Adrenal gland (tissue), 9 donors: ENCODE measurements at regions not wholly inside any gene's neighbourhood (a gene's known extent, or its start where the extent isn't known, plus 50 kb on each side); places are given as distances from the start of the nearest gene placed in this dataset.

Experiments used
- DNase-seq, 7 donors: peaks; one replicate each; pipeline ENCODE4 v3.0.0-alpha.2; 2019 to 2020
- H3K27ac ChIP-seq, 5 donors: fragments of 200-600 bp; sonication (generic) in 4 of 5; 1 replicate in 3 of 5; 2 replicates in 2 of 5; pipeline versions ENCODE4 v1.5.1 to v1.8.0; 2016 to 2020; ENCODE audit warnings: mild to moderate bottlenecking in 1 of 5
- H3K27me3 ChIP-seq: fragments of 200-600 bp; 2 replicates; pipeline ENCODE4 v1.8.0; 2021
- H3K36me3 ChIP-seq, 2 donors: fragments of 200-600 bp; replicated peaks in 1 of 2; 1 replicate in 1 of 2; 2 replicates in 1 of 2; pipeline versions ENCODE4 v1.5.1 to v1.8.0; 2018 to 2022
- H3K4me1 ChIP-seq, 2 donors: fragments of 200-600 bp; replicated peaks in 1 of 2; 1 replicate in 1 of 2; 2 replicates in 1 of 2; pipeline versions ENCODE4 v1.5.1 to v1.8.0; 2018 to 2021
- H3K4me3 ChIP-seq, 4 donors: fragments of 200-600 bp; sonication (generic) in 3 of 4; one replicate each; pipeline ENCODE4 v1.5.1; 2016 to 2018
- H3K9me3 ChIP-seq, 3 donors: fragments of 200-600 bp; sonication (generic) in 1 of 3; replicated peaks in 1 of 3; 1 replicate in 2 of 3; 2 replicates in 1 of 3; pipeline versions ENCODE4 v1.5.1 to v1.8.0; 2016 to 2021
- CTCF ChIP-seq, 6 experiments: fragments of 450-650 bp in 4 of 6; fragments of 200-600 bp in 2 of 6; sonication (generic) in 1 of 6; IDR thresholded peaks; 1 replicate in 5 of 6; 2 replicates in 1 of 6; pipeline versions ENCODE4 v1.5.1 to v1.8.0; 2016 to 2021; ENCODE audit warnings: antibody characterized with exemption in 6 of 6, mild to moderate bottlenecking in 2 of 6, moderate library complexity in 1 of 6
- POLR2A ChIP-seq, 2 donors: fragments of 450-650 bp; IDR thresholded peaks; one replicate each; pipeline ENCODE4 v1.6.1; 2017; ENCODE audit warnings: antibody characterized with exemption in 2 of 2, mild to moderate bottlenecking in 2 of 2, moderate library complexity in 1 of 2
- WGBS, 4 donors: extraction: QIAGEN DNeasy Blood & Tissue Kit in 2 of 4; methylation state at CpG; one replicate each; pipeline versions ENCODE4 v1.1.5 to v1.1.7; 2013 to 2017; 5-methylcytosine and 5-hydroxymethylcytosine counted together
- intact Hi-C, 2 donors: fragments of 100-400 bp; cut with DNase I; formaldehyde crosslinking; loops; one replicate each; pipeline versions ENCODE4 v1.14.1 to v1.15.0; 2022 to 2023
- donor health status: healthy with polysubstance abuse.
- donor health status: Bipolar disorder and iron deficiency.
- donor health status: DM: yes; HTN: yes; CAD: no.
- donor health status: DM: no; HTN: no; CAD: no.
- donor health status: DM: no; HTN: no; CAD: no.

- H3K4me1 ChIP-seq: peaks cover 14 to 17% of the 10 kb centered on the region in 2 donors
- 15 to 32% (median 21%) methylated on average over 2 of the region's 2 CpGs for WGBS, 4 donors
- no peaks in the 10 kb centered on the region for H3K36me3 ChIP-seq
- DNase-seq: peak in 5 of 7 donors; percentile 18 to 41 (median 21)
- TF ChIP-seq CTCF (IDR thresholded peaks at IDR 0.05) (no peak), POLR2A (IDR thresholded peaks at IDR 0.05) (no peak)
- intact Hi-C loops: no loop called here
- H3K4me3 ChIP-seq: no peak overlapping the region
- H3K27me3 ChIP-seq: no peaks in the 10 kb centered on the region
- no peaks in the 10 kb centered on the region for H3K9me3 ChIP-seq
- peak overlapping the region in 1 of 5 donors; percentile 34 for H3K27ac ChIP-seq
Measured at GRCh38 chr13:74452176-74452575, 318.0 kb upstream of the KLF12 start.

- no peak for DNase-seq
- H3K27ac ChIP-seq: peak overlapping the region in 2 of 5 donors; percentile 42 to 57
- no peaks in the 10 kb centered on the region for H3K9me3 ChIP-seq
- no peak overlapping the region for H3K4me3 ChIP-seq
- intact Hi-C loops: no loop called here
- H3K27me3 ChIP-seq: no peaks in the 10 kb centered on the region
- H3K36me3 ChIP-seq: no peaks in the 10 kb centered on the region
- WGBS, 4 donors: 44 to 57% (median 46%) methylated on average over 3 of the region's 3 CpGs
- H3K4me1 ChIP-seq: peaks cover 14 to 17% of the 10 kb centered on the region in 2 donors
- TF ChIP-seq POLR2A (IDR thresholded peaks at IDR 0.05) (no peak), CTCF (IDR thresholded peaks at IDR 0.05) (no peak)
Measured at GRCh38 chr13:74450964-74451363, 316.8 kb upstream of the KLF12 start.

- DNase-seq: no peak
- Histone ChIP-seq H3K36me3 (no peaks in the 10 kb centered on the region), H3K4me3 (no peak overlapping the region), H3K27me3 (no peaks in the 10 kb centered on the region), H3K4me1 (peaks cover 14 to 17% of the 10 kb centered on the region in 2 donors), H3K27ac (no peak overlapping the region), H3K9me3 (no peaks in the 10 kb centered on the region)
- WGBS, 4 donors: 85 to 93% (median 90%) methylated on average over 3 of the region's 3 CpGs
- TF ChIP-seq CTCF (IDR thresholded peaks at IDR 0.05) (no peak), POLR2A (IDR thresholded peaks at IDR 0.05) (no peak)
- intact Hi-C loops: no loop called here
Measured at GRCh38 chr13:74450525-74450845, 316.3 kb upstream of the KLF12 start.

- H3K4me3 ChIP-seq: no peak overlapping the region
- WGBS, 4 donors: 85 to 91% (median 90%) methylated on average over 2 of the region's 2 CpGs
- intact Hi-C loops: no loop called here
- H3K36me3 ChIP-seq: no peaks in the 10 kb centered on the region
- no peak overlapping the region for H3K27ac ChIP-seq
- TF ChIP-seq CTCF (IDR thresholded peaks at IDR 0.05) (no peak), POLR2A (IDR thresholded peaks at IDR 0.05) (no peak)
- H3K27me3 ChIP-seq: no peaks in the 10 kb centered on the region
- no peaks in the 10 kb centered on the region for H3K9me3 ChIP-seq
- DNase-seq: no peak
- H3K4me1 ChIP-seq: peaks cover 14 to 17% of the 10 kb centered on the region in 2 donors
Measured at GRCh38 chr13:74449811-74450524, 315.8 kb upstream of the KLF12 start.
